GM18498 (cell line): ENCODE measurements at regions not wholly inside any gene's neighbourhood (a gene's known extent, or its start where the extent isn't known, plus 50 kb on each side); places are given as distances from the start of the nearest gene placed in this dataset.
"Not testable (repeated sequence)": the region's sequence is repeated elsewhere in the genome, so short reads cannot be mapped to it uniquely, and the experiment has no call there.

Source experiments
- ATAC-seq: cut with Tn5 transposase; IDR thresholded peaks from one replicate; pipeline ENCODE4 v1.9.1; 2021; ENCODE audit warnings: mild to moderate bottlenecking, moderate library complexity; ENCODE audit not compliant: unreplicated experiment

- no peak for ATAC-seq
These were observed 1144.2 kb downstream of the FAT4 start for GRCh38 chr4:126458993-126459392.

- no peak for ATAC-seq
These were observed 1150.6 kb downstream of the FAT4 start for GRCh38 chr4:126465341-126465740.

GRCh38 chr4:126466848-126467247, 1152.1 kb downstream of the FAT4 start:
- ATAC-seq, result no peak

- no peak for ATAC-seq
These were observed 1153.4 kb downstream of the FAT4 start for GRCh38 chr4:126468144-126468543.

GRCh38 chr4:126470862-126471261, 1156.1 kb downstream of the FAT4 start:
- ATAC-seq, result no peak

GRCh38 chr4:126475730-126476129, 1157.0 kb upstream of the INTU start:
- no peak for ATAC-seq

- no peak for ATAC-seq
These were observed 1153.0 kb upstream of the INTU start for GRCh38 chr4:126479709-126480108.

- no peak for ATAC-seq
These were observed 1150.4 kb upstream of the INTU start for GRCh38 chr4:126482311-126482710.

- no peak for ATAC-seq
These were observed 1146.4 kb upstream of the INTU start for GRCh38 chr4:126486377-126486776.

- ATAC-seq, result no peak
These were observed 1142.8 kb upstream of the INTU start for GRCh38 chr4:126489826-126490463.

GRCh38 chr4:126495163-126495752, 1137.5 kb upstream of the INTU start:
- ATAC-seq, result no peak

GRCh38 chr4:126512979-126513378, 1119.8 kb upstream of the INTU start:
- no peak for ATAC-seq

- ATAC-seq, result no peak
These were observed 1119.2 kb upstream of the INTU start for GRCh38 chr4:126513596-126513995.

- no peak for ATAC-seq
These were observed 1112.0 kb upstream of the INTU start for GRCh38 chr4:126520731-126521130.

- ATAC-seq, result not testable (repeated sequence)
These were observed 1107.4 kb upstream of the INTU start for GRCh38 chr4:126525400-126525799.

GRCh38 chr4:126526335-126526734, 1106.4 kb upstream of the INTU start:
- ATAC-seq, result no peak

GRCh38 chr4:126529997-126530396, 1102.8 kb upstream of the INTU start:
- ATAC-seq, result no peak

- ATAC-seq, result no peak
These were observed 1101.7 kb upstream of the INTU start for GRCh38 chr4:126530996-126531585.

- ATAC-seq, result no peak
These were observed 1100.2 kb upstream of the INTU start for GRCh38 chr4:126532527-126532926.

- no peak for ATAC-seq
These were observed 1099.5 kb upstream of the INTU start for GRCh38 chr4:126533146-126533805.

GRCh38 chr4:126539771-126540170, 1093.0 kb upstream of the INTU start:
- ATAC-seq, result no peak

- ATAC-seq, result no peak
These were observed 1090.9 kb upstream of the INTU start for GRCh38 chr4:126541820-126542219.
